ENCODE measurements at regions not wholly inside any gene's neighbourhood (a gene's known extent, or its start where the extent isn't known, plus 50 kb on each side); places are given as distances from the start of the nearest gene placed in this dataset.
A peak's percentile ranks its signal among the peaks of the same experiment; 100 is the strongest.

- no peak for TF ChIP-seq CTCF (IDR thresholded peaks at IDR 0.05; ENCODE audit: unreplicated experiment)
- Mint-ChIP-seq H3K4me3 (ENCODE audit: low read depth) (peak overlapping the region; percentile 9), H3K27ac (peak overlapping the region; percentile 90), H3K27me3 (no peaks in the 10 kb centered on the region), H3K36me3 (ENCODE audit: insufficient read depth) (no peaks in the 10 kb centered on the region), H3K4me1 (ENCODE audit: low read depth) (peaks cover 59% of the 10 kb centered on the region), H3K9me3 (ENCODE audit: low read depth) (no peaks in the 10 kb centered on the region)
- DNase-seq (ENCODE audit: low spot score, unreplicated experiment) = no peak
Observed at GRCh38 chr14:76919431-76920330, 93.5 kb downstream of the LRRC74A start.

Data from progenitor cell of endocrine pancreas (in vitro differentiated cells).